ENCODE measurements at regions not wholly inside any gene's neighbourhood (a gene's known extent, or its start where the extent isn't known, plus 50 kb on each side); places are given as distances from the start of the nearest gene placed in this dataset.

DNA sequence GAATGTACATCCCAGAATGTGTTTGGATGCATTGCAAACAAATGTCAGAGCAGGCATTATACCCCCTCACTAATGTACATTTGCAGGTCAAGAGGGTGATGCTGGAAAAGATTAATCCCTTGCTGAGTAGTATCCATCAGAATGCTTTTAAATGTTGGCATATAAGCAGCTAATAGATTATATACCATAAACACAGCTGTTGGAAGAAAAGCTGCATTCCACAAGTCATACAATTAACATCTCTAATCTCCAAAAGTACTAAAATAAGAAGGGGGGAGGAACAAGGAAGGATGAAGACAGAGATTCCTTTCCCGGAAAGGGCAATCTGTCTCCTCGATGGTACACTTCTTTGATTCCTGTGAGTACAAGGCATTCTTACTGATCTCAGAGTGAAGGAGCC lies 445.7 kb upstream of the CDIN1 start:
- TF ChIP-seq, protein P1, sequence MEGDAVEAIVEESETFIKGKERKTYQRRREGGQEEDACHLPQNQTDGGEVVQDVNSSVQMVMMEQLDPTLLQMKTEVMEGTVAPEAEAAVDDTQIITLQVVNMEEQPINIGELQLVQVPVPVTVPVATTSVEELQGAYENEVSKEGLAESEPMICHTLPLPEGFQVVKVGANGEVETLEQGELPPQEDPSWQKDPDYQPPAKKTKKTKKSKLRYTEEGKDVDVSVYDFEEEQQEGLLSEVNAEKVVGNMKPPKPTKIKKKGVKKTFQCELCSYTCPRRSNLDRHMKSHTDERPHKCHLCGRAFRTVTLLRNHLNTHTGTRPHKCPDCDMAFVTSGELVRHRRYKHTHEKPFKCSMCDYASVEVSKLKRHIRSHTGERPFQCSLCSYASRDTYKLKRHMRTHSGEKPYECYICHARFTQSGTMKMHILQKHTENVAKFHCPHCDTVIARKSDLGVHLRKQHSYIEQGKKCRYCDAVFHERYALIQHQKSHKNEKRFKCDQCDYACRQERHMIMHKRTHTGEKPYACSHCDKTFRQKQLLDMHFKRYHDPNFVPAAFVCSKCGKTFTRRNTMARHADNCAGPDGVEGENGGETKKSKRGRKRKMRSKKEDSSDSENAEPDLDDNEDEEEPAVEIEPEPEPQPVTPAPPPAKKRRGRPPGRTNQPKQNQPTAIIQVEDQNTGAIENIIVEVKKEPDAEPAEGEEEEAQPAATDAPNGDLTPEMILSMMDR (IDR thresholded peaks at IDR 0.05) = no peak
- TF ChIP-seq POLR2A (IDR thresholded peaks at IDR 0.05) = no peak

Data from adrenal gland (tissue), 5 donors.